H1 (cell line): ENCODE measurements at regions not wholly inside any gene's neighbourhood (a gene's known extent, or its start where the extent isn't known, plus 50 kb on each side); places are given as distances from the start of the nearest gene placed in this dataset.

Experiments
- CHD7 ChIP-seq: fragments of 300-600 bp; sonication (generic); IDR thresholded peaks from 2 replicates; pipeline ENCODE4 v1.7.1; 2012; ENCODE audit warnings: low read length, moderate library complexity, mild to moderate bottlenecking, inconsistent platforms; ENCODE audit not compliant: insufficient replicate concordance
- CREB1 ChIP-seq: IDR thresholded peaks from 2 replicates; pipeline ENCODE4 v1.6.1; 2012; ENCODE audit warnings: inconsistent platforms
- POLR2AphosphoS5 ChIP-seq: IDR thresholded peaks from 2 replicates; pipeline ENCODE4 v1.6.1; 2011; ENCODE audit warnings: low read depth, low read length
- TCF12 ChIP-seq: IDR thresholded peaks from 2 replicates; pipeline ENCODE4 v1.6.1; 2011; ENCODE audit warnings: low read depth, mild to moderate bottlenecking, low read length

GRCh38 chr2:83378921-83379320 is 1080.2 kb downstream of the SUCLG1 start (continued):
- TF ChIP-seq CHD7 = no peak
- TF ChIP-seq POLR2AphosphoS5 = no peak
- no peak for TF ChIP-seq CREB1
- no peak for TF ChIP-seq TCF12
